Loucy (cell line): ENCODE measurements at regions not wholly inside any gene's neighbourhood (a gene's known extent, or its start where the extent isn't known, plus 50 kb on each side); places are given as distances from the start of the nearest gene placed in this dataset.

Experiments
- H2AFZ ChIP-seq: fragments of 200-600 bp; sonication (generic); 2 replicates; pipeline ENCODE4 v1.6.0; 2016; ENCODE audit warnings: antibody characterized with exemption, mild to moderate bottlenecking, low read length, moderate library complexity
- H3F3A ChIP-seq: fragments of 200-600 bp; 2 replicates; pipeline ENCODE4 v1.6.0; 2016; ENCODE audit warnings: antibody characterized with exemption, low read depth, mild to moderate bottlenecking
- H3K27me3 ChIP-seq: fragments of 200-600 bp; sonication (generic); 2 replicates; pipeline ENCODE4 v1.6.1; 2014; ENCODE audit warnings: low read length, mild to moderate bottlenecking; ENCODE audit not compliant: insufficient read depth, poor library complexity, severe bottlenecking
- H3K36me3 ChIP-seq: fragments of 200-600 bp; sonication (generic); 2 replicates; pipeline ENCODE4 v1.6.1; 2016; ENCODE audit warnings: low read length; ENCODE audit not compliant: insufficient read depth
- H3K4me1 ChIP-seq: fragments of 200-600 bp; sonication (generic); 2 replicates; pipeline ENCODE4 v1.5.1; 2014; ENCODE audit warnings: low read length, mild to moderate bottlenecking; ENCODE audit not compliant: insufficient read depth, poor library complexity, severe bottlenecking
- H3K4me2 ChIP-seq: fragments of 200-600 bp; sonication (generic); 2 replicates; pipeline ENCODE4 v1.6.0; 2014; ENCODE audit warnings: antibody characterized with exemption, low read length, low read depth, mild to moderate bottlenecking; ENCODE audit not compliant: poor library complexity, severe bottlenecking
- H3K4me3 ChIP-seq: fragments of 200-600 bp; sonication (generic); 2 replicates; pipeline ENCODE4 v1.5.1; 2014; ENCODE audit warnings: low read length, mild to moderate bottlenecking, mixed read lengths; ENCODE audit not compliant: poor library complexity, severe bottlenecking
- H3K79me2 ChIP-seq: fragments of 200-600 bp; sonication (generic); 2 replicates; pipeline ENCODE4 v1.6.1; 2014; ENCODE audit warnings: low read length; ENCODE audit not compliant: insufficient read depth
- H3K9ac ChIP-seq: fragments of 200-600 bp; sonication (generic); 2 replicates; pipeline ENCODE4 v1.6.0; 2014; ENCODE audit warnings: mild to moderate bottlenecking, low read depth, low read length, moderate library complexity; ENCODE audit not compliant: poor library complexity, severe bottlenecking
- H3K9me2 ChIP-seq: fragments of 200-600 bp; sonication (generic); replicated peaks from 2 replicates; pipeline ENCODE4 v1.6.1; 2016; ENCODE audit warnings: low read depth, low read length, mixed read lengths
- H3K9me3 ChIP-seq: fragments of 200-600 bp; sonication (generic); 2 replicates; pipeline ENCODE4 v1.6.1; 2014; ENCODE audit warnings: mild to moderate bottlenecking, antibody characterized with exemption, low read length, low read depth; ENCODE audit not compliant: insufficient read depth
- H4K20me1 ChIP-seq: fragments of 200-600 bp; sonication (generic); 2 replicates; pipeline ENCODE4 v1.6.0; 2014; ENCODE audit warnings: antibody characterized with exemption, low read length, mild to moderate bottlenecking; ENCODE audit not compliant: insufficient read depth, poor library complexity, severe bottlenecking
- CTCF ChIP-seq: fragments of 200-600 bp; sonication (generic); conservative IDR thresholded peaks from 2 replicates; pipeline ENCODE4 v1.5.1; 2014; ENCODE audit warnings: mild to moderate bottlenecking, antibody characterized with exemption, low read length
- EZH2phosphoT487 ChIP-seq: fragments of 200-600 bp; IDR thresholded peaks from 2 replicates; pipeline ENCODE4 v1.6.1; 2018; ENCODE audit warnings: antibody characterized with exemption, mild to moderate bottlenecking, moderate library complexity, borderline replicate concordance

GRCh38 chr2:181407171-181407570 lies 50.0 kb upstream of the ITGA4 start:
- Histone ChIP-seq H3K9me3 (no peaks in the 10 kb centered on the region), H3K4me1 (peaks cover 34% of the 10 kb centered on the region), H4K20me1 (no peaks in the 10 kb centered on the region), H3K4me3 (no peak overlapping the region), H3F3A (no peaks in the 10 kb centered on the region; the same call in 1 of the 2 replicates), H3K27me3 (no peaks in the 10 kb centered on the region), H3K79me2 (no peaks in the 10 kb centered on the region), H3K4me2 (no peak overlapping the region), H3K36me3 (no peaks in the 10 kb centered on the region), H2AFZ (no peak overlapping the region), H3K9ac (no peak overlapping the region), H3K9me2 (no peaks in the 10 kb centered on the region)
- TF ChIP-seq EZH2phosphoT487 (no peak), CTCF (no peak)
